Midbrain (tissue), 1 donor: ENCODE measurements at regions not wholly inside any gene's neighbourhood (a gene's known extent, or its start where the extent isn't known, plus 50 kb on each side); places are given as distances from the start of the nearest gene placed in this dataset.

Source experiments
- DNase-seq: peaks from one replicate; lab custom pipeline; 2025; lab: John Stamatoyannopoulos, UW

DNA sequence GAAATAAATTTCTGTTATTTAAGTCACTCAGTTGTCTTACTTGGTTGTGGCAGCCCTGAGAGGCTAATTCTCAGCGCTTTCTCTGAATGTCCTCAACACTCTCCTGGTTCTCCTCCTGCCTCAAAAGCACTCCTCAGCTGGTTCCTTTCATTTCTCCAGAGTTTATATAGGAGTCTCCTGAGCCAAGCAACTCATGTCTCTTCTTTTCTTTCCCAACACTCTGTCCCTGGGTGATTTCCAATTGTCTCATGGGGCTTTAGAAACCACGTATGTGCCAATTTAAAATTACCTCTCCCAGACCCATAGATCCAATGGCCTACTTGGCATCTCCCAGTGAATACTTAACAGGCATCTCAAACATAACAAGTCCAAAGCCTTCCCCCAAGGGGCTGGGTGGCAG, 184.3 kb downstream of the TTC32 start:
- no peak for DNase-seq

GRCh38 chr2:19714926-19715325, 186.9 kb downstream of the TTC32 start:
- DNase-seq: no peak

DNA sequence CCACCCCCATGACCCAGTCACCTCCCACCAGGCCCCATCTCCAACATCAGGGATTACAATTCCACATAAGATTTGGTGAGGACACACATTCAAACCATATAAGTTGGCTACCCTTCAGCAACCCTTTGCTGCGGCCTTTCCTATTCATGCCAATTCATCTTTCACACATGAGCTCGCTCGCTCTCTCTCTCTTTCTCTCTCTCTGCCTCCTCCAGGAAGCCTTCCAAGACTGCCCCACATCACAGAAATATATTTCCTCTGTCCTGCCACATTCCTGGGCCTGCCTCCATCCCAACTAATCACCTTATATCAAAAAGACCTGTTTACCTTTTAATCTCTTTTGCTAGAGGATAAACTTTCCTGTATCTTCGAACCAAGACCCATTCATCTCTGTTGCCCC, 188.9 kb downstream of the TTC32 start:
- DNase-seq: no peak

- no peak for DNase-seq
These were observed 190.1 kb downstream of the TTC32 start for GRCh38 chr2:19711470-19712372.

DNA sequence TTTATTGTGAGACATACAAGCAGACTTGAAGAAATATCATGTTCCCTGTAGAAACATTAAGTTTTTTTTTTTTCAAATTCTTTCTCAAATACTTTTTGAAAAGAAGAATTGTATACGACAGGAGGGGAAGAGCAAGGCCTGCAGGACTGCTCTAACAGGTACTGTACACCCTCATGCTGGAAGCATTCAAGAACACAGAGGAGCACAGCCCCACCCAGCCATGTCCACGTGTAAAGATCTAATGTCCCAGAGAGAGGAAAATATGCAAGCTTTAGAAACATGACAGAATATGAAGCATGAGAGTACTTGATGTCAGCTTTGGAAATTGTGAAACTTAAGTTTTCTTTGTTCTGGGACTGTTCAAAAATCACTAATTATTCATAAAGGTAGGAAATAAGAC, 191.6 kb downstream of the TTC32 start:
- no peak for DNase-seq

- no peak for DNase-seq
These were observed 192.2 kb downstream of the TTC32 start for GRCh38 chr2:19709553-19709952.

DNA sequence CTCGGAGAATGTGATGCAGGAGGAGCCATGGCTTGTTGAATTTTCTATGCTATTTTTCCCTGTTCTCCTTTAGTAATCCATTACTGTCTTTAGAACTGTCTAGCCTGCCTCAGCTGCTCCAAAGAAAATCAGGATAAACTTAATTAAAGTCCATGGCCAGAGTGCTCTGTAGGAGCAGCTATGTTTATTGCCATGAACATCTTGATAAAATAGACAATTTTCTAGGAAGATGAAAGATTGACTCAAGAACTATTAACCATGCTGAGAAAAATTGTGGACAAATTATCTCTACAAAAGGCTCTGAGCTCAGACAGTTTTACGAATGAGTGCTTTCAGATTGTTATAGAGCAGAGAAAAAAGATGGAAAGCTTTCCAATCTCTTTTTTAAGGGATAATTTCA, 193.0 kb downstream of the TTC32 start:
- no peak for DNase-seq

DNA sequence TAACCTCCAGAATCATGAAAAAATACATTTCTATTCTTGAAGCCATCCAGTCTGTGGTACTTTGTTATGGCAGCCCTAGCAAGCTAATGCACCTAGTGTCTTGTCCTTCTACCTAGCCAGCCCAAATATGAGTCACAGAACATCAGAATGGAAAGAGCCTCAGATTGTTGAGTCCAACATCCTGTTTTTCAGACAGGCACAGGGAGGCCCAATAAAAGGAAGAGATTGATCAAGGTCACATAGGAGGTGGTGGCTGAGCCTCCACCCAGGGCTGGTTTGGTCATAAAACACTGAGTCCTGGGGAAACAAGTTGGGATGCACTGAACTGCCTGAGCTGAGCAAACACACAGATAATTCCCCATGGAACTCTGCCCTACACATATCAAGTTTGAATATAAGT, 195.5 kb downstream of the TTC32 start:
- no peak for DNase-seq

- no peak for DNase-seq
These were observed 199.5 kb downstream of the TTC32 start for GRCh38 chr2:19702267-19702666.

- no peak for DNase-seq
These were observed 200.8 kb downstream of the TTC32 start for GRCh38 chr2:19700861-19701585.

- no peak for DNase-seq
These were observed 204.7 kb downstream of the TTC32 start for GRCh38 chr2:19697131-19697530.

GRCh38 chr2:19695706-19696105, 206.1 kb downstream of the TTC32 start:
- DNase-seq: no peak

GRCh38 chr2:19691892-19692291, 209.9 kb downstream of the TTC32 start:
- DNase-seq: no peak

- DNase-seq: no peak
These were observed 211.4 kb downstream of the TTC32 start for GRCh38 chr2:19690429-19690828.

GRCh38 chr2:19689646-19690168, 212.1 kb downstream of the TTC32 start:
- no peak for DNase-seq

DNA sequence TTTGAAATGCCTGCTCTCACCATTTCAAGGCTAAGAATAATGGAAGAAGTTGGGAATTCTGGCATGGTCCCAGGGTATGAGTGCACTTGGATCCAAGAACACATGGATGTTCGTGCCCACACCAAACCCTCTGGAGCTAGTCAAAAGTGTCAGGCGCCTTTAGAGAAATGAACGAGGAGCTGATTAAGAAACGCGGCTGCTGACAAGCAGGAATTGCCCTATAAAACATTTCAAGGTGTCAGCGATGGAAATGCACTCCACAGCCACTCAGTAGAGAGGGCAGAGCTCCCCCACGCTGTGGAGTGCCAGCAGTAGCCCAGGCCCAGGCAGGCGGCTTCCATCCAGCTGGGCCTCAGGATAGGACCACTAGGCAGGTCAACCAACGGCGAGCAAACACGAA, 213.7 kb downstream of the TTC32 start:
- DNase-seq: no peak

- no peak for DNase-seq
These were observed 214.6 kb downstream of the TTC32 start for GRCh38 chr2:19687017-19687659.

GRCh38 chr2:19686439-19686838, 215.3 kb downstream of the TTC32 start:
- DNase-seq: no peak

- DNase-seq: no peak
These were observed 216.1 kb downstream of the TTC32 start for GRCh38 chr2:19685731-19686130.

DNA sequence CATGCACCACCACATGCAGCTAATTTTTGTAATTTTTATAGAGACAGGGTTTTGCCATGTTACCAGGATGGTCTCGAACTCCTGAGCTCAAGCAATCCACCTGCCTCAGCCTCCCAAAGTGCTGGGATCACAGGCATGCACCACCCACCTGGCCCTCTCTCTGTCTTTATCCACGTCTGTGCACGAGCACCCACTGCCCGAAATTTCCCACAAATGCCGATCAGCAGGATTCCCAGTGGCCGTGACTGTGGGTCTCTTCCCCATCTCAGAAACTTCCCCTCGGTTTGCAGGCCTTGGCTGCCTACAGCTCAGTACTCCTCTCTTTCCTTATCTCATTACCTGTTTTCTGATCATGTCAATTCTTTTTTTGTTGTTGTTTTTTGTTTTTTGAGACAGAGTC, 217.3 kb downstream of the TTC32 start:
- DNase-seq: no peak

GRCh38 chr2:19683556-19683955, 218.2 kb downstream of the TTC32 start:
- no peak for DNase-seq

GRCh38 chr2:19682493-19682892, 219.3 kb downstream of the TTC32 start:
- DNase-seq: no peak
